SJCRH30 (cell line): ENCODE measurements at regions not wholly inside any gene's neighbourhood (a gene's known extent, or its start where the extent isn't known, plus 50 kb on each side); places are given as distances from the start of the nearest gene placed in this dataset.
A peak's percentile ranks its signal among the peaks of the same experiment; 100 is the strongest.

Experiments used
- DNase-seq, 2 experiments: peaks; one replicate each; pipeline ENCODE4 v3.0.0-alpha.2; 2015 to 2020
- H3K27ac ChIP-seq: fragments of 250-450 bp; sonication (Bioruptor Pico); 2 replicates; pipeline ENCODE4 v1.5.1; 2020; ENCODE audit warnings: mild to moderate bottlenecking, moderate library complexity
- H3K27me3 ChIP-seq: fragments of 250-450 bp; sonication (Bioruptor Pico); 2 replicates; pipeline ENCODE4 v1.5.1; 2020; ENCODE audit warnings: mild to moderate bottlenecking, moderate library complexity
- H3K36me3 ChIP-seq: fragments of 250-450 bp; sonication (Bioruptor Pico); 2 replicates; pipeline ENCODE4 v1.5.1; 2020; ENCODE audit warnings: mild to moderate bottlenecking, moderate library complexity
- H3K4me1 ChIP-seq: fragments of 250-450 bp; sonication (Bioruptor Pico); 2 replicates; pipeline ENCODE4 v1.5.1; 2020; ENCODE audit warnings: mild to moderate bottlenecking, moderate library complexity
- H3K4me3 ChIP-seq: fragments of 250-450 bp; sonication (Bioruptor Pico); 2 replicates; pipeline ENCODE4 v1.5.1; 2020; ENCODE audit warnings: mild to moderate bottlenecking, moderate library complexity
- H3K9me3 ChIP-seq: fragments of 250-450 bp; sonication (Bioruptor Pico); replicated peaks from 2 replicates; pipeline ENCODE4 v1.5.1; 2020; ENCODE audit warnings: mild to moderate bottlenecking, moderate library complexity

DNA sequence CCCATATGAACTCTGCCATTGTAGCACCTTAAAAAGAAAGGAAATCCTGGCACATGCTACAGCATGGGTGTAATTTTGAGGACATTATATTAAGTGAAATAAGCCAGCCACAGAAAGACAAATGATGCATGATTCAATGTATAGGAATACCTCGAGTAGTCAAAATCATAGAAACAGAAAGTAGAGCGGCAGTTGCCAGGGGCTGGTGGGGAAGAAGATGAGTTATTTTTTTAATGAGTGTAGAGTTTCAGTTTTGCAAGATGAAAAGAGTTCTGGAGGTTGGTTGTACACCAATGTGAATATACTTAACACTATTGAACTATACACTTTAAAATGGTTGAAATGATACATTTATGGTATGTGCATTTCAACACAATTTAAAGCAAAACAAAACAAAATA is 133.0 kb downstream of the ZDHHC21 start:
- H3K36me3 ChIP-seq, result no peaks in the 10 kb centered on the region
- H3K9me3 ChIP-seq, result no peaks in the 10 kb centered on the region
- H3K27me3 ChIP-seq, result no peaks in the 10 kb centered on the region
- DNase-seq, result no peak
- H3K4me1 ChIP-seq, result no peaks in the 10 kb centered on the region
- no peak overlapping the region for H3K4me3 ChIP-seq
- H3K27ac ChIP-seq, result no peak overlapping the region

DNA sequence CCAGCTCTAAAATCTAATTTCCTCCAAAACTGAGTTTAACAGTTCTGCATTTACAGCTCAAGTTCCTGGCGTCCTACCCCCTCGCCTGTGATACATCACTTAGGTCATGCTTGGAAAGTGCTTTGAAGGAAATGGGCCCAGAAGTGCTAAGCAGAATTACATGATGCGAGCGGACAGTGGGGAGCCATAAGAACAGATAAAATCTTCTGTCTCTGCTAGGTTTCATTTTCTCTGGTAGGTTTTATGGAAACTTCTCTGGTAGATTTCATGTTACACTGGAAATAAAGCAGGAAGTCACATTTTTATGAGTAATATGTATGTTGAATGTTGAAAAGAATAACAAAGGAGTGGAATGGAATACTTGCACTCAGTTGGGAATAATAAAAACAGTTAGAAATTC is 138.3 kb downstream of the ZDHHC21 start:
- Histone ChIP-seq H3K27me3 (no peaks in the 10 kb centered on the region), H3K27ac (no peak overlapping the region), H3K9me3 (no peaks in the 10 kb centered on the region), H3K36me3 (no peaks in the 10 kb centered on the region), H3K4me1 (no peaks in the 10 kb centered on the region), H3K4me3 (no peak overlapping the region)
- DNase-seq, result no peak

DNA sequence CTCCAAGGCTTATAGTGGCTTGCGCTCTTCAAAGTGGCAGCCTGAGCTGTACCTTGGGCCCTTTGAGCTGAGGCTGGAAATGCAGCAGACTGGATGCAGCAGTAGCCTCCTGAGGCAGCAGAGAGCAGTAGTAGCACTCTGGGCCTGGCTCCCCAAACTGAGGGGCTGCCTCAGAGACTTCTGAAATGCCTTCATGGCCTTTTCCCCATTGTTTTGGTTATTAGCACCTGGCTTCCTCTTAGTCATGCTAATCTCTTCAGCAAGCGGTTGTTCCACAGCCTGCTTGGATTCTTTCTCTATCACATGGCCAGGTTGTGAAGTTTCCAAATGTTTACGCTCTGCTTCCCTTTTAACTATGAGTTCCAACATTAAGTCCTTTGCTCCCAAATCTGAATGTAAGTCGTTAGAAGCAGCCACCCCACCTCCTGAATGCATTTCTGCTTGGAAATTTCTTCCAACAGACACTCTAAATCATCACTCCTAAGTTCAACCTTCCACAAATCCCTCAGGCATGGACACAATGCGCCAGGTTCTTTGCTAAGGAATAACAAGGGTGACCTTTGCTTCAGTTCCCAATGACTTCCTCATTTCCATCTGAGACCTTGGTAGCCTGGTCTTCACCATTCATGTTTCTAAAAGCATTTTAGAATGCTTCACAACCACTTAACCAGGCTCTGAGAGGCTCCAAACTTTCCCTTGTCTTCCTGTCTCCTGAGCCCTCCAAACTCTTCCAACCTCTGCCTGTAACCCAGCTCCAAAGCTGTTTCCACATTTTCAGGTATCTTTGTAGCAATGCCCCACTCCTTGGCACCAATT is 145.8 kb downstream of the ZDHHC21 start:
- Histone ChIP-seq H3K36me3 (no peaks in the 10 kb centered on the region), H3K4me3 (no peak overlapping the region), H3K27ac (no peak overlapping the region), H3K9me3 (no peaks in the 10 kb centered on the region), H3K27me3 (no peaks in the 10 kb centered on the region), H3K4me1 (0 out of 2 replicates have a peak, but pooled peaks cover 4% of the 10 kb centered on the region)
- peak; percentile 21 to 32 for DNase-seq

DNA sequence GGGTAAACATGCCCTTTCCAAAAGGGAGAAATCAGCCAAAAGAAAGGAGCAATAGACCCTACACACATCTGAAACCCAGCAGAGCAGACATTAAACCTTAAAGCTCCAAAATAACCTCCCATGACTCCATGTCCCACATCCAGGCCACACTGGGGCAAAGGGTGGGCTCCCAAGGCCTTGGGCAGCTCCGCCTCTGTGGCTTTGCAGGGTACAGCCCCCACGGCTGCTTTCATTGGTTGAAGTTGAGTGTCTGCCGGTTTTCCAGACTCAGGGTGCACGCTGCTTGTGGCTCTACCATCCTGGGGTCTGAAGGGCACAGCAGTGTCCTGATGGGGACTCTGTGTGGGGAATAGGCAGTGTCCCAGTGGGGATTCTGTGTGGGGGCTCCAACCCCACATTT is 146.5 kb downstream of the ZDHHC21 start:
- no peak overlapping the region for H3K27ac ChIP-seq
- H3K27me3 ChIP-seq, result no peaks in the 10 kb centered on the region
- no peak for DNase-seq
- H3K4me1 ChIP-seq, result 0 out of 2 replicates have a peak, but pooled peaks cover 4% of the 10 kb centered on the region
- no peak overlapping the region for H3K4me3 ChIP-seq
- no peaks in the 10 kb centered on the region for H3K9me3 ChIP-seq
- no peaks in the 10 kb centered on the region for H3K36me3 ChIP-seq

DNA sequence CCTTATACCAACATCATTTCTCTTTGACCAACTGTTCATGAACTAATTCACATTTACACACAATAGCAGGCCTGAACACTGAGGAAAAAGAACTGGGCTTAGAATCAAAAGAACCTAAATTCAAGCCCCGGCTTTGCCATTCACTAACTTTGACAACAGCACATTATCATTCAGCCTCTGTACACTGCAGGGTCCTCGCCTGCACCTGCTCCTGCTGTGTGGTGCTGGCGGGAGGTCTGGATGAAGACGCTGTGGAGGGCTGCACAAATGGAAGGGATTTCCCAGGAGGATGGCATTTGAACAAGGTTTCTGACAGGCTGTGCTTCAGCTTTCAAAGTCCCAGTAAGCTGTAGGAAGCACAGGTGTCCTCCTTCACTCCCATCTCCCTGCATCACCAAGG is 151.2 kb downstream of the ZDHHC21 start:
- no peaks in the 10 kb centered on the region for H3K36me3 ChIP-seq
- DNase-seq, result no peak
- no peaks in the 10 kb centered on the region for H3K9me3 ChIP-seq
- H3K27me3 ChIP-seq, result no peaks in the 10 kb centered on the region
- H3K4me3 ChIP-seq, result no peak overlapping the region
- no peak overlapping the region for H3K27ac ChIP-seq
- H3K4me1 ChIP-seq, result no peaks in the 10 kb centered on the region

DNA sequence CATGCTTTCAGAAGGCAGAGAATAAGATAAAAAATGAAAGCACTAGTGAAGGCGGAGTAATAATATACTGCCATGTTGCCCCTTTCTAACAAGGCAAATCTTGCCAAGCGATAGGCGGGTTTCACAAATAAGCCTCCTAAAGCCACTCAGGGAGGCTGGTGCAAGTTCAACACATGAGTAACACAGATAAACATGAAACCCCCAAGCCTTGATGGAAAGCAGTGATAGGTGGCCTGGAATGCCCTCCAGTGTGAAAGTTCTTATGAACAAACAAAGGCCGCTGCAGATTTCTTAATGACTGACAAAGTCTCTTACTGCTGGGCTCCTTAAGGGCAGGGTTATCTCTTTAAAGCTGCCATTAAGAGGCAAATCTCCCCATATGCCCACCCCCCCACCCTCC is 154.7 kb downstream of the ZDHHC21 start:
- no peaks in the 10 kb centered on the region for H3K27me3 ChIP-seq
- H3K9me3 ChIP-seq, result no peaks in the 10 kb centered on the region
- no peak overlapping the region for H3K4me3 ChIP-seq
- no peaks in the 10 kb centered on the region for H3K4me1 ChIP-seq
- no peaks in the 10 kb centered on the region for H3K36me3 ChIP-seq
- DNase-seq, result no peak
- no peak overlapping the region for H3K27ac ChIP-seq

DNA sequence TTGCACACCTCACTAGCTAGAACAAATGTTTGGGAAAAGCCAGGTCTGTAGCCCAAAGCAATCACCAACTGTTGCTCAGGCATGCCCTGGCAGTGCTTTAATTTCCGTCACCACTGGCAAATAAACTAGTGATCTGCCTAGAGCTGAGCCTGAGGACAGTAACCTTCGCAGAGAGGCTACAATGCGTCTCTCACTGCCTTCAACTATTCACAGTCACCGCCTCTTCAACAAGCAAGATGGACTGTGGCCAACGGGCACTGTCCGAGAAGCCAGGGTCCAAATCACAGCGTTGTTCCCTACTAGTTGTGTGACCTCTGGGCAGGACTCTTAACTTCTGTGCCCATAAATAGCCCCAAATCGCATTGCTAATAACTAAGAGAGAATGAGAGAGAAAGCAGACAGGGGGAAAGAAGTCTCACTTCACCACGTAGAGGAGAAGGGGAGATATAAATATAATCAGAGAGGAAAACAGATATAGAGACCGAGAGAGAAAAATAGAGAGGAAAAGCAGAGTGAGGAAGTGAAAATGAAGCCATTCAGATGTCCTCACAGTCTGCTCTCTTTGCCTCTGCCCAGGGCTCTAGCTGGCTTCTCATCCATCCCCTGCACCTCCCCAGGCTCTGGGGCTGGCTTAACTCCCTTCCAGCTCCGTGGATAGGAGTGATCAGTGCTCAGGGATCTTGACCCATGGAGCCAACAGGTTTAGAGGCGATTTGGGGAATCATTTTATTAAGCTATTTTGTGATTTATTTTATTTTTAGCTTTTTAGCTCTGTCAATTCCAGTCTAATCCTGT is 157.9 kb downstream of the ZDHHC21 start:
- no peaks in the 10 kb centered on the region for H3K36me3 ChIP-seq
- H3K4me3 ChIP-seq, result no peak overlapping the region
- H3K27me3 ChIP-seq, result no peaks in the 10 kb centered on the region
- H3K27ac ChIP-seq, result no peak overlapping the region
- DNase-seq, result no peak
- H3K9me3 ChIP-seq, result no peaks in the 10 kb centered on the region
- H3K4me1 ChIP-seq, result no peaks in the 10 kb centered on the region

DNA sequence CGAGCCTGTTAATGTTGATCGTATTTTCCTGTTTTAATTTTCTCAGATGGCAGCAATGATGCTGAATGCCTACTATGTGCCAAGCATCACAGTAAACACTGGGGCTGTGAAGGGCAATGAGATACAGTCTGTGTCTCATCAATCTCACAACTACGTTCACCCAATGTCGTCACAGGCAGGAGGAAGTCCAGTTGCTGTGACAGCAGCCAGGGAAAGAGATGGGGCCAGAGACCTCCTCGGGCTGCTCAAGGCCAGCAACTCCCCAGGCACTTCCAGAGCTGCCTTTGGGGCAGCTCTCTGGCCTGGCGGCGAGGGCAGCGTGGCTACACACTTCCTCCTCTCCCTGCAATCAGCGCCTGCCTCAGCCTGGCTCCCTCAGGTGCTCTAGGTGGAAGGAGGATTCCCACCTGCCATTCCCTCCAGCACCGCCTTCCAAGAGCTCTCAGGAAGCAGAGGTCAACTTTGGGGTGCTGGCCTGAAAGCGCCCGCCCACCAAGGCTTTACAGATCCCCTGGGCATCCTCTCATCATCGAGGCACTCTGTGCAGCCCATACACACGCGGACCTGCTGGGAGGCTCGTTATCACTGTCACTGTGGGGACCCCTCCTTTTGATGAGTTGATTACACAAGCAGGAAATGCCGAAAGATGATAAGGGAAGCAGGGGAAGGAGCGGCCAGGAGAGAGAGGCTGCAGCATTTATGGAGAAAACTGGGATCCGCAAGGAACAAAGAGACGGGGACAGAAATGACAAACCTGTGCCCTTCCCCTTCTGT is 159.2 kb downstream of the ZDHHC21 start:
- H3K4me3 ChIP-seq, result no peak overlapping the region
- no peaks in the 10 kb centered on the region for H3K36me3 ChIP-seq
- DNase-seq, result no peak
- no peaks in the 10 kb centered on the region for H3K4me1 ChIP-seq
- no peaks in the 10 kb centered on the region for H3K9me3 ChIP-seq
- no peak overlapping the region for H3K27ac ChIP-seq
- no peaks in the 10 kb centered on the region for H3K27me3 ChIP-seq

DNA sequence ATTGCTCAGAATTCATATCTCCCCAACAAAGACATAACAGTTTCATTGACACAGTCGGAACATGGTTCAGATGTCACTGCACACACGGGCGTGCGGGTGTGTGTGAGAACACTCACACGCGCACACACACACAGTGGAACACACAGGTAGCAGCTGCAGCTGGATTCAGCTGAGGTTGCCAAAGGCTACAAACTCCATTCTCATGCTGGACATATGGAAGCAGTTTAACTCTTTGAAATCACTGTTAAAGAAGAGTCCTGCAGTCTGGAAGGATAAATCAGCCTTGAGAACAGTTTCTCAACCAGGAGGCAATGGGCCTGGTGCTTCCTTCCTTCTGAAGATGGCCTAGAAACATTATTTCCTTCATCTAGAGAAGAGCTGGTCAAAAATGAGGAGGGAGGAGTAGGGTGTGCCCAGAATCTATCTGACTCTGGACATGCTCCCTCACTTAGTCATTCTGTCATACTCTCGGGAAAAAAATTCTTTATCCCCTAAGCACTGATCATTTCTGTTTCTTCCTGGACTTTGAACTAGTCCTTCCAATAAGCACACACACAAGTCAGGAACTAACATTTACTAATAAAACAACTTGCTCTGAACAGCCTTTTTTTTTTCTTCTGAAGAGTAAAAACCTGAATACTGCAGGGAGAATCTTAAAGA is 160.6 kb downstream of the ZDHHC21 start:
- DNase-seq, result no peak
- H3K27me3 ChIP-seq, result no peaks in the 10 kb centered on the region
- H3K9me3 ChIP-seq, result no peaks in the 10 kb centered on the region
- no peak overlapping the region for H3K4me3 ChIP-seq
- H3K4me1 ChIP-seq, result no peaks in the 10 kb centered on the region
- H3K36me3 ChIP-seq, result no peaks in the 10 kb centered on the region
- no peak overlapping the region for H3K27ac ChIP-seq

DNA sequence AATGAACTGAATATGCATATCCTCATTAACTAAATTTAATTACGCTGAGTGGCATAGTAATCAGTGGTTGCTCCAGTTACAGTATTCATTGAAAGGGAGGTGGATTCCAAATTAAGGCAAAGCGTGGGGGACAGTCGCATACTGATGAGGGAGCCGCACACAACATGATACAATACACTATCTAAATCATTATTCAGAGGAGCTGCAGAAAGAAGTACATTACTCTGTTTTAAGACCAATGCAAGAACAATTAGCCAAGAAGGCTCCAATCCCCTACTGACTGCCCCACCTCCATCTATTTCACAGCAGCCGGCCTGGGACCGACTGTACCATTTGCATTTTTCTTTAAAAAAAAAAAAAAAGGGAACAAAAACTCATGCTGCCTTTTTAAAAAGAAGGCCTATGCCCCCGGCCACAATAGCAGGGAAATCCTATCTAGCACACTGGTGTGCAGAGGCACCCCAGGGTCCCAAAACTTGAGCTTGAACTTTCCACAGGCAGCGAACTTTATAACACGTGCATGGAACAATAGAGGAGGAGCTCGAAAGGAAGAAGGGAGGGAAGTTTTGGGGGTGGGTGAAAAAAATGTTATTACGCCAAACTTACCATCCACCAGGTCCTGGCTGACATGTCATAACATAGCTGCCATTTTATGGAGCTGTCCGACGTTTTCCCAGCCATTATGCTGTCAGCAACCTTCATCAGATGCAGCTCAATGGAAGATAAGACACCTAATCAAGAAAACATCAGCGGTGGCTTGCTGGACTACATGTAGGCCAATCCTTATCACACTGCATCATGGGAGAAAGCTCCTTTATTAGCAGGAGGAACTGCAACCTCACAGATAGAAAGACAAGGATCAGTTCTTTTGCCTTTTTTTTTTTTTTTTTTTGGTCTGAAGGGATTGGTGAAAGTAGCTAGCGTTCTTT is 161.6 kb downstream of the ZDHHC21 start:
- Histone ChIP-seq H3K9me3 (no peaks in the 10 kb centered on the region), H3K4me3 (no peak overlapping the region), H3K27me3 (no peaks in the 10 kb centered on the region), H3K4me1 (no peaks in the 10 kb centered on the region), H3K36me3 (no peaks in the 10 kb centered on the region), H3K27ac (no peak overlapping the region)
- DNase-seq, result no peak

DNA sequence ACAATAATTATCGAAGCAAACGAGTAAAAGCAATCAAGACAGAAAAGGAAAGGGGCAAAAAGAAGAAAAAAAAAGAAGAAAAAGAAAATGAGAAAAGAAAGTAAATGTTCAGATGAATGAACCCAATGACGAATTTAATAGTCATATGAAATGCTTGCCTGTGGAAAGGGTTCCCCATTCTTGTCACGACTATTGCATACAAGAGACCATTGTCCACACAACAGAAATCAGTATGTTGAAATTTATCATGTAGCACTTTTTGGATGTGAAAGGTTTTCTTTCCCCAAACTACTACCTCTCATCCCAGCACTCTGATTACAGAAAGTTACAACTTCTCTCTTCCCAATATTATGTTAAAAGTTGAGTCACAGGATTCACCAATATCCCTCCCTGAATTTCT is 162.4 kb downstream of the ZDHHC21 start:
- Histone ChIP-seq H3K27ac (no peak overlapping the region), H3K4me1 (no peaks in the 10 kb centered on the region), H3K4me3 (no peak overlapping the region), H3K36me3 (no peaks in the 10 kb centered on the region), H3K27me3 (no peaks in the 10 kb centered on the region), H3K9me3 (no peaks in the 10 kb centered on the region)
- DNase-seq, result no peak

DNA sequence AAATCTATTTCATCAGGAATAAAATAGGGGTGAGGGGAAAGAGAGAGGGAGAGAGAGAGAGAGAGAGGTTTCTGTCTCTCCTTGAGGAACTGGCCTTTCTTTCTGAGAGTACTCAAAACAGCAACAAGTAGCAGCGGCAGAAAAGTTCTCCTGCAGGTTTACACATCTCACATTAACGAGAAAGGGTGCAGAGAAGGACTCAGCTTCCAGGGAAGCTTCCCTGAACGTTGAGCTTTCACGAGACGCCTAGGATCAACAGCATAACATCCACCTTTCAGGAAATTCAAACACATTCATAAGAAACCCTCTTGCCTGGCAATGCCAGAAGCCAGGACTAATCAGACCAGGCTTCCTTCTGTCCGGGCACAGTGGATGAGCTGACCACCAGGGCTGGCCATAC is 162.9 kb downstream of the ZDHHC21 start:
- Histone ChIP-seq H3K27me3 (no peaks in the 10 kb centered on the region), H3K9me3 (no peaks in the 10 kb centered on the region), H3K27ac (no peak overlapping the region), H3K4me3 (no peak overlapping the region), H3K36me3 (no peaks in the 10 kb centered on the region), H3K4me1 (no peaks in the 10 kb centered on the region)
- DNase-seq, result no peak

DNA sequence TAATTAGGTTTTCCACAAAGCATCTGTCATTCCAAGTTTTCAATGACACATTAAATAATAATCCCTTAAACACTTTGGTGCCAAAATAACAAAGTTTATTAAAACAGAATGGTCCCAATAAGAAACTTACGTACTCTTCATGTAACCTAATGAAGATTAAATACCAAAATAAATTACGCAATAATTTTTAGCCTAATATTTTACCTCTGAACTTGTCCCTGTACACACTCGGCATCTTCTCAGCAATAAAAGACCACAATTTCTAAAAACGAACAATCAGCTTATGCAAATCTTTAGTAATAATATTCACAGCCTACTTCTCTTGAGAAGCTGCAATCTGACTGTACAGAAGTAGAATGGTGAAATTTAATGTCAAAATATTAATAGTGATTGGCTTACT is 163.6 kb downstream of the ZDHHC21 start:
- DNase-seq, result no peak
- Histone ChIP-seq H3K27ac (no peak overlapping the region), H3K36me3 (no peaks in the 10 kb centered on the region), H3K9me3 (no peaks in the 10 kb centered on the region), H3K4me3 (no peak overlapping the region), H3K27me3 (no peaks in the 10 kb centered on the region), H3K4me1 (peaks cover under 1% of the 10 kb centered on the region; the same call in 1 of the 2 replicates)

DNA sequence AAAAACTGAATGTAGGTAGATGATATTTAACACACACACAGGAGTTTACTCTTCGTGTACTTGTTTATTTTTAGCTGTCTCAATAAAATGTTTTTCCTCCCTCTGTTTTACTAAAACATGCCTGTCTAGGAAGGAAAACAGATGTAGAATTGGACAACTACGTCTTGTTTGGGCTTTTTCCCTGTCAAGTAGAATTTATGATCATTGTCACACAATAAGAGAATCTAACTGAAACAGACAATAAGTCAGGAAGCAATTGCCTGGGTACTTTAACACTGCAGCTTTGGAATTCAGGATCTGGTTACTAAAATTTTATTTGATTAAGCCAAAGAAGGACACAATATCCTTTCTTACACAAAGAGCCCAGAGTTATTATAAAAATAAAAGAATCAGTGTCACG is 164.2 kb downstream of the ZDHHC21 start:
- Histone ChIP-seq H3K4me1 (peaks cover 6% of the 10 kb centered on the region), H3K27ac (no peak overlapping the region), H3K36me3 (no peaks in the 10 kb centered on the region), H3K9me3 (no peaks in the 10 kb centered on the region), H3K27me3 (no peaks in the 10 kb centered on the region), H3K4me3 (no peak overlapping the region)
- DNase-seq, result no peak
